NT2/D1 (cell line): ENCODE measurements at regions not wholly inside any gene's neighbourhood (a gene's known extent, or its start where the extent isn't known, plus 50 kb on each side); places are given as distances from the start of the nearest gene placed in this dataset.

Experiments used
- SUZ12 ChIP-seq: IDR thresholded peaks from 2 replicates; pipeline ENCODE4 v1.6.1; 2011; ENCODE audit not compliant: insufficient read length, insufficient read depth; ENCODE audit errors: extremely low read depth
- ZNF274 ChIP-seq: IDR thresholded peaks from 2 replicates; pipeline ENCODE4 v1.6.1; 2011; ENCODE audit warnings: mild to moderate bottlenecking, low read depth, low read length

DNA sequence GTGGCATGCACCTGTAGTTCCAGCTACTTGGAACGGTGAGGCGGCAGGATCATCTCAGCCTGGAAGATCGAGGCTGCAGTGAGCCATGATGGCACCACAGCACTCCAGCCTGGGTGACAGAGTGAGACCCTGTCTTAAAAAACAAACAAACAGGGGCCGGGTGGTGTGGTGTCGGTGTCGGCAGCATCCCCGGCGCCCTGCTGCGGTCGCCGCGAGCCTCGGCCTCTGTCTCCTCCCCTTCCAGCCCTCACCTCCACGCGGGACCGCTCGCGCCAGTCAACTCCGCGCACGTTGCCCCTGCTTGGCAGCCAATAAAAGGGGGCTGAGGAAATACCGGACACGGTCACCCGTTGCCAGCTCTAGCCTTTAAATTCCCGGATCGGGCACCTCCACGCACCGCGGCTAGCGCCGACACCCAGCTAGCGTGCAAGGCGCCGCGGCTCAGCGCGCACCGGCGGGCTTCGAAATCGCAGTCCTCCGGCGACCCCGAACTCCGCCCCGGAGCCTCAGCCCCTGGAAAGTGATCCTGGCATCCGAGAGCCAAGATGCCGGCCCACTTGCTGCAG lies 204.7 kb downstream of the CDRT15L2 start:
- TF ChIP-seq ZNF274 (no peak), SUZ12 (no peak)
